RWPE2 (cell line): ENCODE measurements at regions not wholly inside any gene's neighbourhood (a gene's known extent, or its start where the extent isn't known, plus 50 kb on each side); places are given as distances from the start of the nearest gene placed in this dataset.

Experiments used
- ATAC-seq: fragments of 200-7000 bp; cut with Tn5 transposase; 3 replicates; pipeline ENCODE4 v1.9.1; 2021; ENCODE audit warnings: low read depth
- DNase-seq: peaks from one replicate; pipeline ENCODE4 v3.0.0-alpha.2; 2020; ENCODE audit warnings: low spot score
- H3K27ac ChIP-seq: fragments of 450-650 bp; 2 replicates; pipeline ENCODE4 v1.5.1; 2017; ENCODE audit warnings: mild to moderate bottlenecking; ENCODE audit not compliant: poor library complexity, severe bottlenecking
- H3K27me3 ChIP-seq: fragments of 250-450 bp; sonication (Bioruptor Pico); 2 replicates; pipeline ENCODE4 v1.5.1; 2021; ENCODE audit warnings: mild to moderate bottlenecking, moderate library complexity; ENCODE audit not compliant: insufficient read depth, poor library complexity, severe bottlenecking
- H3K36me3 ChIP-seq: fragments of 250-450 bp; sonication (Bioruptor Pico); 2 replicates; pipeline ENCODE4 v1.5.1; 2020; ENCODE audit warnings: low read depth, mild to moderate bottlenecking, moderate library complexity
- H3K4me1 ChIP-seq: fragments of 250-450 bp; sonication (Bioruptor Pico); 2 replicates; pipeline ENCODE4 v1.5.1; 2021; ENCODE audit warnings: mild to moderate bottlenecking, moderate library complexity; ENCODE audit not compliant: insufficient read depth, poor library complexity, severe bottlenecking
- H3K4me3 ChIP-seq: fragments of 250-450 bp; sonication (Bioruptor Pico); 2 replicates; pipeline ENCODE4 v1.5.1; 2021; ENCODE audit warnings: mild to moderate bottlenecking, moderate library complexity; ENCODE audit not compliant: severe bottlenecking
- H3K9me3 ChIP-seq: fragments of 250-450 bp; sonication (Bioruptor Pico); 2 replicates; pipeline ENCODE4 v1.5.1; 2021; ENCODE audit warnings: mild to moderate bottlenecking, moderate library complexity; ENCODE audit not compliant: severe bottlenecking
- TF ChIP-seq, protein P1 (sequence below): fragments of 450-650 bp; IDR thresholded peaks from one replicate; pipeline ENCODE4 v1.5.1; 2017; ENCODE audit warnings: mild to moderate bottlenecking, moderate library complexity; ENCODE audit not compliant: poor library complexity, severe bottlenecking

DNA sequence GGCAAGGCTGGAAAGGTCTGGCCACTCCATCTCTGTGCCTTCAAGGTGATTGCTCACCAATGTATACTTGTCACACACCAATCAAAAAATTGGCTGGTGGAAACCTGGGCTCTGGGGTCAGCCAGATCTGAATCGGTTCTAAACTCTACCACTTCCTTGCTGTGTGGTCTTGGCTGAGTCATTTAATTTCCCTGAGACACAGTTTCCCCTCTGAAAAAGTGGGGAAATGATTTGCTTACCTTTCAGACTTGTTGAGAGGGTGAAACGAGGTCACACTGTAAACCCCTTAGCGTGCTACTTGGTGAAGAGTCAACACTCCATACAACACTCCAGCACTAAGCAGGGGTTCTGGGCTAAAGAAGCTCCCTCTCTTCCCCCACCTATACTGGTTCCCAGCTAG is 252.3 kb upstream of the ZIC3 start:
- ATAC-seq (no peak), DNase-seq (no peak)
- no peaks in the 10 kb centered on the region for H3K4me1 ChIP-seq
- no peaks in the 10 kb centered on the region for H3K36me3 ChIP-seq
- H3K9me3 ChIP-seq, result no peaks in the 10 kb centered on the region
- H3K27ac ChIP-seq, result no peak overlapping the region
- H3K4me3 ChIP-seq, result no peak overlapping the region
- no peaks in the 10 kb centered on the region for H3K27me3 ChIP-seq
- TF ChIP-seq, protein P1, sequence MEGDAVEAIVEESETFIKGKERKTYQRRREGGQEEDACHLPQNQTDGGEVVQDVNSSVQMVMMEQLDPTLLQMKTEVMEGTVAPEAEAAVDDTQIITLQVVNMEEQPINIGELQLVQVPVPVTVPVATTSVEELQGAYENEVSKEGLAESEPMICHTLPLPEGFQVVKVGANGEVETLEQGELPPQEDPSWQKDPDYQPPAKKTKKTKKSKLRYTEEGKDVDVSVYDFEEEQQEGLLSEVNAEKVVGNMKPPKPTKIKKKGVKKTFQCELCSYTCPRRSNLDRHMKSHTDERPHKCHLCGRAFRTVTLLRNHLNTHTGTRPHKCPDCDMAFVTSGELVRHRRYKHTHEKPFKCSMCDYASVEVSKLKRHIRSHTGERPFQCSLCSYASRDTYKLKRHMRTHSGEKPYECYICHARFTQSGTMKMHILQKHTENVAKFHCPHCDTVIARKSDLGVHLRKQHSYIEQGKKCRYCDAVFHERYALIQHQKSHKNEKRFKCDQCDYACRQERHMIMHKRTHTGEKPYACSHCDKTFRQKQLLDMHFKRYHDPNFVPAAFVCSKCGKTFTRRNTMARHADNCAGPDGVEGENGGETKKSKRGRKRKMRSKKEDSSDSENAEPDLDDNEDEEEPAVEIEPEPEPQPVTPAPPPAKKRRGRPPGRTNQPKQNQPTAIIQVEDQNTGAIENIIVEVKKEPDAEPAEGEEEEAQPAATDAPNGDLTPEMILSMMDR, result no peak

DNA sequence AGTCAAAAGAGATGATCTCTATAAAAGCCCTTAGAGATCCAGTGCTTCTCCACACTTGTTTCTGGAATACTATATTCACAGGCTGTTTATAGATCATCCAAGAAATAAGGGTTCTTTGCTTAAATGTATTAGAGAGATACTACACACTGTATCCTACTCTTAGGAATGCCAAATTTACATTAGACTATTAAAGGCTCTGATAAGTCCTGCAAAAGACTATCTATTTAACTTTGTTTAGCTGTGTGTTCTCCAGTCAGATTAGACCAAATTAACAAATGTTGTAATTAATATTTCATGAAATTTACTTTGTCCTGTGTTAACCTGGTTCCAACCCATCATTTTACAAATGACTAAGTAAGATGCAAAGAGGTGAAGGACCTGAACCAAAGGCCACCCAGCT is 260.5 kb upstream of the ZIC3 start:
- DNase-seq (no peak), ATAC-seq (no peak)
- no peaks in the 10 kb centered on the region for H3K4me1 ChIP-seq
- H3K4me3 ChIP-seq, result no peak overlapping the region
- TF ChIP-seq, protein P1, result no peak
- H3K27ac ChIP-seq, result no peak overlapping the region
- H3K9me3 ChIP-seq, result no peaks in the 10 kb centered on the region
- no peaks in the 10 kb centered on the region for H3K36me3 ChIP-seq
- H3K27me3 ChIP-seq, result no peaks in the 10 kb centered on the region

DNA sequence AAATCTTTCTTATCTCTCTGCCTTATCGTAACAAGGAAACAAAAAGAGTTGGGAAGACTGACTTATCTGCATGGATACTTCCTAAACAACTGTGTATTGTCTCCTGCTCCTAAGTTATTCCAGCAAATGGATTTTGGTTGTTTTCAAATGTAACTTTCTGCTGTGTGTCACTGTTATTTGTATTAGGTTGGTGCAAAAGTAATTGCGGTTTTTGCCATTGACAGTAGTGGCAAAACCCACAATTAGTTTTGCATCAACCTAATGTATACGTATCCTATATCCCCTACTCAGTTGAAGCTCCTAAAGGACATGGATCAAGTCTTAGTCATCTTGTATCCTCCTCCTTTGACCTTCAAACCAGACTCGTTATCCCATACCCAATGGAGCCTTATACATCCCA is 263.4 kb upstream of the GPR101 start:
- no peaks in the 10 kb centered on the region for H3K4me1 ChIP-seq
- no peaks in the 10 kb centered on the region for H3K9me3 ChIP-seq
- H3K27me3 ChIP-seq, result no peaks in the 10 kb centered on the region
- DNase-seq (no peak), ATAC-seq (no peak)
- H3K4me3 ChIP-seq, result no peak overlapping the region
- no peaks in the 10 kb centered on the region for H3K36me3 ChIP-seq
- no peak overlapping the region for H3K27ac ChIP-seq
- TF ChIP-seq, protein P1, result no peak

DNA sequence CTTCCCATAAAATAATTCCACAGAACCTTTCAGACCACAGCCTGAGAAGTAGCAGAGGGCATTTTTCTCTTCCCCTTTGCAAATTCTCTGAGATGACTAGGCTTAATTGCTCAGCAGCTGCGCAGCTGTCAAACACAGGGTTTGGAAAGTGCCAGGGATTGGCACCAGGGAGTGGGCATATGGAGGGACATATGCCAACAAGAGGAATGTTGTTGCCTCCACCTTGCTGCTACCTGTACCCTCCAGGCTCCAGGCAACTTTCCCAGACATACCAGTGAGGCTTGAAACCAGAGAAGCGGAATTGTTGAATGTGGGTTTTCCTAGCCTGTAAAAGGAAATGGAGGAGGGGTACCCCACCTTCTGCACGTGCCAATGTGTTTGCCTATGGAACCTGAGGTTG is 256.2 kb upstream of the GPR101 start:
- no peaks in the 10 kb centered on the region for H3K9me3 ChIP-seq
- ATAC-seq (no peak), DNase-seq (no peak)
- H3K4me1 ChIP-seq, result no peaks in the 10 kb centered on the region
- no peaks in the 10 kb centered on the region for H3K27me3 ChIP-seq
- TF ChIP-seq, protein P1, result no peak
- H3K4me3 ChIP-seq, result no peak overlapping the region
- no peak overlapping the region for H3K27ac ChIP-seq
- no peaks in the 10 kb centered on the region for H3K36me3 ChIP-seq

DNA sequence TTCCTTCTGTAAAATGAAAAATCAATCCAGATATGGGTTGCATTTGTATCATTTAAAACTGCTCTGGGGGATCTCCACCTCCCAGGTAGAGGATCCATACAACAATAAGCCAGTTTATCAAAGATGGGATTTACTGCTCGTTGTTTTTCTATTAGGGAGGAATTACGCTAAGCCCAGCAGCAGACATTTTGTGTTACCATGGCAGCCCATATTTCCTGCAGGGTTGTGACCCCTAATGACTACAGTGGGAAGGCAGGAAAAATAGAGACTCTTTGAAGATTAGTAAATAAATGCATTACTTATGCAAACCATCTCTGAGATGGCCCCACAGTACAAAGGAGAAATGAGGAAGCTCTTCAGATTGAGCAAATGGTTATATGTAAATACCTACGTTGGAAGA is 253.4 kb upstream of the GPR101 start:
- Histone ChIP-seq H3K4me1 (no peaks in the 10 kb centered on the region), H3K4me3 (no peak overlapping the region), H3K9me3 (no peaks in the 10 kb centered on the region), H3K27me3 (no peaks in the 10 kb centered on the region), H3K27ac (no peak overlapping the region), H3K36me3 (no peaks in the 10 kb centered on the region)
- ATAC-seq (no peak), DNase-seq (no peak)
- TF ChIP-seq, protein P1, result no peak
